ENCODE measurements at regions not wholly inside any gene's neighbourhood (a gene's known extent, or its start where the extent isn't known, plus 50 kb on each side); places are given as distances from the start of the nearest gene placed in this dataset.

DNA sequence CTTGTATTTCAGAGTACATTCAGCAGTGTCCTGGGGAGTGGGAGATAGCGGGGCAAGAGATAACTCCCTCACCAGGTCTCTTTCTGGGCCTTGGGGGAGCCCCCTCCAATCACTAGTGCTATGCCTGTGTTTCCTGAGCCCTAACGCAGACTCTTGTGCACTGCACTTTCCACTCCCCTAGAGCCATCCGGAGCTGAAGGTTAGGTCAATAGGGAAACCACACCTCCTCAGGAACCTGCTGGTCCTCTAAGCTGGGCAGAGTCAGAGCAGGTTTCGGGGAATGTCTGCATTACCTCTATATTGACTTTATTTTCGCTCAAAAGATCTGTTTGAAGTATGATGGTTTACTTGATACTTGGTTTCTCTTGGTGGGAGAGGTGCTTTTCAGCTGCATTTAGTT is 617.0 kb upstream of the ROBO1 start:
- TF ChIP-seq, protein P1, sequence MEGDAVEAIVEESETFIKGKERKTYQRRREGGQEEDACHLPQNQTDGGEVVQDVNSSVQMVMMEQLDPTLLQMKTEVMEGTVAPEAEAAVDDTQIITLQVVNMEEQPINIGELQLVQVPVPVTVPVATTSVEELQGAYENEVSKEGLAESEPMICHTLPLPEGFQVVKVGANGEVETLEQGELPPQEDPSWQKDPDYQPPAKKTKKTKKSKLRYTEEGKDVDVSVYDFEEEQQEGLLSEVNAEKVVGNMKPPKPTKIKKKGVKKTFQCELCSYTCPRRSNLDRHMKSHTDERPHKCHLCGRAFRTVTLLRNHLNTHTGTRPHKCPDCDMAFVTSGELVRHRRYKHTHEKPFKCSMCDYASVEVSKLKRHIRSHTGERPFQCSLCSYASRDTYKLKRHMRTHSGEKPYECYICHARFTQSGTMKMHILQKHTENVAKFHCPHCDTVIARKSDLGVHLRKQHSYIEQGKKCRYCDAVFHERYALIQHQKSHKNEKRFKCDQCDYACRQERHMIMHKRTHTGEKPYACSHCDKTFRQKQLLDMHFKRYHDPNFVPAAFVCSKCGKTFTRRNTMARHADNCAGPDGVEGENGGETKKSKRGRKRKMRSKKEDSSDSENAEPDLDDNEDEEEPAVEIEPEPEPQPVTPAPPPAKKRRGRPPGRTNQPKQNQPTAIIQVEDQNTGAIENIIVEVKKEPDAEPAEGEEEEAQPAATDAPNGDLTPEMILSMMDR (IDR thresholded peaks at IDR 0.05) = no peak
- no peak for TF ChIP-seq POLR2A (IDR thresholded peaks at IDR 0.05)
